Transverse colon (tissue), 4 donors: ENCODE measurements at regions not wholly inside any gene's neighbourhood (a gene's known extent, or its start where the extent isn't known, plus 50 kb on each side); places are given as distances from the start of the nearest gene placed in this dataset.

Source experiments
- DNase-seq: peaks from one replicate; pipeline ENCODE4 v3.0.0-alpha.2; 2019
- H3K27ac ChIP-seq, 4 donors: fragments of 200-600 bp; sonication (generic); 2 replicates each; pipeline ENCODE4 v1.5.1; 2016 to 2018; ENCODE audit warnings: inconsistent platforms in 4 of 4
- H3K27me3 ChIP-seq: fragments of 200-600 bp; sonication (generic); 2 replicates; pipeline ENCODE4 v1.5.1; 2017; ENCODE audit warnings: inconsistent platforms
- H3K36me3 ChIP-seq, 4 donors: fragments of 200-600 bp; sonication (generic); 2 replicates each; pipeline ENCODE4 v1.5.1; 2017 to 2019; ENCODE audit warnings: inconsistent platforms in 4 of 4
- H3K4me1 ChIP-seq, 4 donors: fragments of 200-600 bp; sonication (generic); 2 replicates each; pipeline ENCODE4 v1.5.1; 2017 to 2020; ENCODE audit warnings: inconsistent platforms in 4 of 4
- H3K4me3 ChIP-seq, 4 donors: fragments of 200-600 bp; sonication (generic); 1 replicate in 1 of 4; 2 replicates in 3 of 4; pipeline versions ENCODE4 v1.5.1 to v1.6.1; 2017 to 2019; ENCODE audit warnings: inconsistent platforms in 4 of 4
- H3K9me3 ChIP-seq, 2 donors: fragments of 200-600 bp; sonication (generic); 2 replicates each; pipeline ENCODE4 v1.5.1; 2017 to 2019; ENCODE audit warnings: inconsistent platforms in 2 of 2
- CTCF ChIP-seq, 5 experiments: fragments of 200-600 bp in 3 of 5; fragments of 450-650 bp in 2 of 5; sonication (generic) in 3 of 5; IDR thresholded peaks; 1 replicate in 2 of 5; 2 replicates in 3 of 5; pipeline ENCODE4 v1.5.1; 2016 to 2017; ENCODE audit warnings: antibody characterized with exemption in 5 of 5, inconsistent platforms in 3 of 5, mild to moderate bottlenecking in 2 of 5, moderate library complexity in 1 of 5
- EP300 ChIP-seq: sonication (generic); formaldehyde crosslinking; IDR thresholded peaks from one replicate; pipeline ENCODE4 v1.6.1; 2017; ENCODE audit warnings: antibody characterized with exemption, low read depth
- POLR2A ChIP-seq: fragments of 450-650 bp; IDR thresholded peaks from one replicate; pipeline ENCODE4 v1.6.1; 2016; ENCODE audit warnings: antibody characterized with exemption, mild to moderate bottlenecking, moderate library complexity
- POLR2AphosphoS5 ChIP-seq, 3 donors: sonication (generic); formaldehyde crosslinking; IDR thresholded peaks; one replicate each; pipeline ENCODE4 v1.6.1; 2016; ENCODE audit warnings: antibody characterized with exemption in 3 of 3
- WGBS, 2 donors: methylation state at CpG; one replicate each; pipeline ENCODE4 v1.1.5; 2018; ENCODE audit warnings: low coverage in 1 of 2; 5-methylcytosine and 5-hydroxymethylcytosine counted together
- in situ Hi-C, 4 donors: fragments of 200-750 bp; cut with MboI; loops; one replicate each; pipeline versions ENCODE4 v1.15.0 to v1.15.1; 2017; ENCODE audit warnings: low sequenced_read_pairs in 3 of 4, low pct_ligation_motif_present in 1 of 4, low pct_unique_long_range_greater_than_20kb in 1 of 4
- intact Hi-C: fragments of 100-400 bp; cut with DNase I; formaldehyde crosslinking; loops from one replicate; pipeline ENCODE4 v1.15.1; 2023; ENCODE audit warnings: low total_unique reads

- Histone ChIP-seq H3K4me3 (no peak overlapping the region), H3K27me3 (no peaks in the 10 kb centered on the region), H3K27ac (no peak overlapping the region), H3K9me3 (no peaks in the 10 kb centered on the region), H3K4me1 (no peaks in the 10 kb centered on the region), H3K36me3 (no peaks in the 10 kb centered on the region)
- 70 to 85% methylated on average over 1 of the region's 1 CpG for WGBS, 2 donors
- intact Hi-C loops (no loop called here), in situ Hi-C loops (no loop called here)
- DNase-seq, result no peak
- TF ChIP-seq CTCF (IDR thresholded peaks at IDR 0.05) (no peak), POLR2A (no peak)
These were observed 1355.4 kb upstream of the ACVR2A start for GRCh38 chr2:146489386-146489785.

DNA sequence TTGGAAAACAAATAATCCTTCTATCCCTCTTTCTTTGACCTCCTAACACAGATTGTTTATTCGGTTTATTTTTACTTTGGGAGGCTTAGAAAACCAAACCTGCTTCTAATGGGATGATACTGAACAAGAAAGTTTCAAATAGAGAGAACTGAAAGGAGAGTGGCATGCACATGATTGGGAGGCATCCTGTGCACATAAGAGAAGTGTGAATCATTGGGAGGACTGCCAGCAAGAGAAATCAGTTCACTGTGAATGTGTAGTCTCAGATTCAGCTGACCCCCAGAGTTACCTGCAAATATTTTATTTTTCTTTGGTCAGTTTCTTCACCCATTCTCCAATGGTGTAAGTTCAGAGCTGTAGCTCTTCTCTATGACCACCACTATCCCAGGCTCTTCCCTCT, 1363.2 kb upstream of the ACVR2A start:
- Histone ChIP-seq H3K27me3 (no peaks in the 10 kb centered on the region), H3K4me1 (no peaks in the 10 kb centered on the region), H3K9me3 (no peaks in the 10 kb centered on the region), H3K27ac (no peak overlapping the region), H3K4me3 (no peak overlapping the region), H3K36me3 (no peaks in the 10 kb centered on the region)
- TF ChIP-seq POLR2A, result no peak
- no peak for TF ChIP-seq EP300
- TF ChIP-seq POLR2AphosphoS5 (IDR thresholded peaks at IDR 0.05), result no peak
- TF ChIP-seq CTCF (IDR thresholded peaks at IDR 0.05), result no peak
- intact Hi-C loops, result no loop called here
- in situ Hi-C loops, result no loop called here
- DNase-seq, result no peak
- WGBS, 2 donors, result 71 to 89% methylated on average over 1 of the region's 1 CpG

- TF ChIP-seq POLR2A, result no peak
- TF ChIP-seq POLR2AphosphoS5 (IDR thresholded peaks at IDR 0.05), result no peak
- TF ChIP-seq EP300, result no peak
- TF ChIP-seq CTCF (IDR thresholded peaks at IDR 0.05), result no peak
- 67 to 70% methylated on average over 2 to 5 of the region's 5 CpGs for WGBS, 2 donors
- H3K4me3 ChIP-seq, result no peak overlapping the region
- H3K36me3 ChIP-seq, result no peaks in the 10 kb centered on the region
- intact Hi-C loops, result no loop called here
- H3K27ac ChIP-seq, result no peak overlapping the region
- no peaks in the 10 kb centered on the region for H3K27me3 ChIP-seq
- in situ Hi-C loops, result no loop called here
- H3K9me3 ChIP-seq, result no peaks in the 10 kb centered on the region
- DNase-seq, result no peak
- H3K4me1 ChIP-seq, result no peaks in the 10 kb centered on the region
These were observed 1367.4 kb upstream of the ACVR2A start for GRCh38 chr2:146477383-146477782.

GRCh38 chr2:146468578-146468977, 1376.3 kb upstream of the ACVR2A start:
- intact Hi-C loops, result no loop called here
- in situ Hi-C loops, result no loop called here
- no peak for TF ChIP-seq EP300
- TF ChIP-seq POLR2AphosphoS5 (IDR thresholded peaks at IDR 0.05), result no peak
- no peak for TF ChIP-seq CTCF (IDR thresholded peaks at IDR 0.05)
- TF ChIP-seq POLR2A, result no peak
- Histone ChIP-seq H3K4me1 (no peaks in the 10 kb centered on the region), H3K36me3 (no peaks in the 10 kb centered on the region), H3K9me3 (no peaks in the 10 kb centered on the region), H3K27me3 (no peaks in the 10 kb centered on the region), H3K27ac (no peak overlapping the region), H3K4me3 (no peak overlapping the region)
- 87 to 96% methylated on average over 3 of the region's 3 CpGs for WGBS, 2 donors
- DNase-seq, result no peak
